Heart left ventricle (tissue), 16 donors: ENCODE measurements at regions not wholly inside any gene's neighbourhood (a gene's known extent, or its start where the extent isn't known, plus 50 kb on each side); places are given as distances from the start of the nearest gene placed in this dataset.

Experiments used
- ATAC-seq, 4 donors: fragments of 200-7000 bp; cut with Tn5 transposase; one replicate each; pipeline ENCODE4 v1.9.1; 2020 to 2022; ENCODE audit warnings: moderate library complexity in 4 of 4, mild to moderate bottlenecking in 3 of 4, moderate number of reproducible peaks in 1 of 4
- DNase-seq, 5 donors: peaks; one replicate each; pipeline ENCODE4 v3.0.0-alpha.2; 2020
- H3K27ac ChIP-seq, 12 donors: fragments of 200-600 bp; sonication (generic) in 4 of 12; one replicate each; pipeline versions ENCODE4 v1.5.0 to v1.8.0; 2016 to 2022; ENCODE audit warnings: mild to moderate bottlenecking in 2 of 12
- H3K27me3 ChIP-seq, 9 donors: fragments of 200-600 bp; sonication (generic) in 2 of 9; one replicate each; pipeline versions ENCODE4 v1.5.1 to v1.8.0; 2016 to 2022; ENCODE audit warnings: mild to moderate bottlenecking in 3 of 9
- H3K36me3 ChIP-seq, 9 donors: fragments of 200-600 bp; sonication (generic) in 2 of 9; one replicate each; pipeline versions ENCODE4 v1.5.0 to v1.8.0; 2018 to 2022; ENCODE audit warnings: mild to moderate bottlenecking in 2 of 9
- H3K4me1 ChIP-seq, 12 donors: fragments of 200-600 bp; sonication (generic) in 4 of 12; one replicate each; pipeline versions ENCODE4 v1.5.0 to v1.8.0; 2016 to 2022; ENCODE audit warnings: mild to moderate bottlenecking in 3 of 12
- H3K4me3 ChIP-seq, 12 donors: fragments of 200-600 bp; sonication (generic) in 4 of 12; one replicate each; pipeline versions ENCODE4 v1.5.0 to v1.8.0; 2017 to 2022; ENCODE audit warnings: mild to moderate bottlenecking in 9 of 12, moderate library complexity in 4 of 12
- H3K9me3 ChIP-seq, 12 donors: fragments of 200-600 bp; sonication (generic) in 4 of 12; one replicate each; pipeline versions ENCODE4 v1.5.0 to v1.8.0; 2016 to 2022; ENCODE audit warnings: mild to moderate bottlenecking in 1 of 12
- POLR2A ChIP-seq, 2 donors: fragments of 450-650 bp; IDR thresholded peaks; one replicate each; pipeline ENCODE4 v1.6.1; 2017; ENCODE audit warnings: antibody characterized with exemption in 2 of 2, mild to moderate bottlenecking in 2 of 2, moderate library complexity in 2 of 2
- WGBS, 4 donors: extraction: QIAGEN DNeasy Blood & Tissue Kit in 2 of 4; methylation state at CpG; one replicate each; pipeline versions ENCODE4 v1.1.5 to v1.1.7; 2013 to 2018; 5-methylcytosine and 5-hydroxymethylcytosine counted together
- intact Hi-C, 10 donors: fragments of 100-400 bp; cut with DNase I; formaldehyde crosslinking; loops; one replicate each; pipeline versions ENCODE4 v1.11.1 to v1.14.2; 2022
- TF ChIP-seq, protein P1 (sequence below), 12 donors: fragments of 200-600 bp; sonication (generic) in 4 of 12; IDR thresholded peaks; one replicate each; pipeline versions ENCODE4 v1.5.0 to v1.8.0; 2018 to 2022; ENCODE audit warnings: antibody characterized with exemption in 12 of 12, mild to moderate bottlenecking in 5 of 12
- donor health status: ischemic (EF 13 %, LVEDD 7.1; RV severe dilation, severe dysfunction).
- donor health status: healthy with polysubstance abuse.
- donor health status: DM: no; HTN: yes; CAD: no.
- donor health status: DM: no; HTN: no; CAD: no.
- donor health status: ischemic (EF 25% LVEDD 6.9; RV normal size, moderate dysfunction).
- donor health status: ischemic (EF 25% LVEDD 5.7; RV mildly dilated, moderate dysfunction).
- donor health status: healthy.
- donor health status: DM: yes; HTN: yes; CAD: no.
- donor health status: ischemic (EF 35%, LVEDD 5.7; RV mildly dilated, moderate dysfunction).
- donor health status: nonischemic (EF 11% LVEDD 7.7; RV severe dilation, severe dysfunction).
- donor health status: DM: yes; HTN: yes; CAD: no.
- donor health status: PGD.
- donor health status: ischemic (EF 29% LVEDD 5.4; RV normal size, mild dysfunction).
- donor health status: nonischemic (EF 23%, LVEDD 6.1; RV moderate dilation, normal function).

- H3K27ac ChIP-seq = peak overlapping the region in 9 of 12 donors; percentile 8 to 74 (median 34)
- H3K27me3 ChIP-seq = no peaks in the 10 kb centered on the region
- H3K36me3 ChIP-seq = no peaks in the 10 kb centered on the region
- no peaks in the 10 kb centered on the region for H3K9me3 ChIP-seq
- 75 to 79% (median 76%) methylated on average over 3 of the region's 3 CpGs for WGBS, 4 donors
- DNase-seq (peak in 2 of 5 donors; percentile 20 to 38), ATAC-seq (peak; percentile 50 to 89 (median 59))
- intact Hi-C loops = no loop called here
- H3K4me1 ChIP-seq = peaks cover 0 to 15% (median under 1%) of the 10 kb centered on the region in 12 donors
- no peak overlapping the region for H3K4me3 ChIP-seq
- TF ChIP-seq POLR2A (IDR thresholded peaks at IDR 0.05) = no peak
- TF ChIP-seq, protein P1, sequence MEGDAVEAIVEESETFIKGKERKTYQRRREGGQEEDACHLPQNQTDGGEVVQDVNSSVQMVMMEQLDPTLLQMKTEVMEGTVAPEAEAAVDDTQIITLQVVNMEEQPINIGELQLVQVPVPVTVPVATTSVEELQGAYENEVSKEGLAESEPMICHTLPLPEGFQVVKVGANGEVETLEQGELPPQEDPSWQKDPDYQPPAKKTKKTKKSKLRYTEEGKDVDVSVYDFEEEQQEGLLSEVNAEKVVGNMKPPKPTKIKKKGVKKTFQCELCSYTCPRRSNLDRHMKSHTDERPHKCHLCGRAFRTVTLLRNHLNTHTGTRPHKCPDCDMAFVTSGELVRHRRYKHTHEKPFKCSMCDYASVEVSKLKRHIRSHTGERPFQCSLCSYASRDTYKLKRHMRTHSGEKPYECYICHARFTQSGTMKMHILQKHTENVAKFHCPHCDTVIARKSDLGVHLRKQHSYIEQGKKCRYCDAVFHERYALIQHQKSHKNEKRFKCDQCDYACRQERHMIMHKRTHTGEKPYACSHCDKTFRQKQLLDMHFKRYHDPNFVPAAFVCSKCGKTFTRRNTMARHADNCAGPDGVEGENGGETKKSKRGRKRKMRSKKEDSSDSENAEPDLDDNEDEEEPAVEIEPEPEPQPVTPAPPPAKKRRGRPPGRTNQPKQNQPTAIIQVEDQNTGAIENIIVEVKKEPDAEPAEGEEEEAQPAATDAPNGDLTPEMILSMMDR (IDR thresholded peaks at IDR 0.05) = no peak
These were observed 174.1 kb upstream of the EEA1 start for GRCh38 chr12:93103154-93103553.

DNA sequence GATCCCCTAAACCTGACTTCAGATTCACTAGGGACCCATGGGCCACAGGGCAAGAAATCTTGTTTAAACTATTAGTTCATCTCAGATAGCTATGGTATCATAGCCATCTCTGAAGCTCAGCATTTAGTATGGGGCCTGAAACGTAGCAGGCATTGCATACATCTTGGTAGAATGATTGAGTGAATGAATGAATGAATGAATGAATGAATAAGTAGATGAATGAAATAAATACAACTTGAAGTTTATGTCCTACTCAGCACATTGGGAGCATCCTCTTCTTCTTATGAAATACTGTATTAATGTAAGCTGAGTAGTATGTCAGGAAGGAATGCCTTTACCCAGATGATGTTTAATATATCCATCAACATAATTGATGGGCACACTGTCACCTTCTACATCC is 175.4 kb upstream of the EEA1 start:
- ATAC-seq = no peak
- 92 to 100% (median 96%) methylated on average over 1 of the region's 1 CpG for WGBS, 4 donors
- H3K9me3 ChIP-seq = no peaks in the 10 kb centered on the region
- no peaks in the 10 kb centered on the region for H3K36me3 ChIP-seq
- H3K4me3 ChIP-seq = no peak overlapping the region
- DNase-seq = no peak
- H3K27me3 ChIP-seq = no peaks in the 10 kb centered on the region
- intact Hi-C loops = no loop called here
- TF ChIP-seq, protein P1 (IDR thresholded peaks at IDR 0.05) = no peak
- TF ChIP-seq POLR2A (IDR thresholded peaks at IDR 0.05) = no peak
- H3K4me1 ChIP-seq = peaks cover 0 to 25% (median 11%) of the 10 kb centered on the region in 12 donors
- H3K27ac ChIP-seq = no peak overlapping the region

DNA sequence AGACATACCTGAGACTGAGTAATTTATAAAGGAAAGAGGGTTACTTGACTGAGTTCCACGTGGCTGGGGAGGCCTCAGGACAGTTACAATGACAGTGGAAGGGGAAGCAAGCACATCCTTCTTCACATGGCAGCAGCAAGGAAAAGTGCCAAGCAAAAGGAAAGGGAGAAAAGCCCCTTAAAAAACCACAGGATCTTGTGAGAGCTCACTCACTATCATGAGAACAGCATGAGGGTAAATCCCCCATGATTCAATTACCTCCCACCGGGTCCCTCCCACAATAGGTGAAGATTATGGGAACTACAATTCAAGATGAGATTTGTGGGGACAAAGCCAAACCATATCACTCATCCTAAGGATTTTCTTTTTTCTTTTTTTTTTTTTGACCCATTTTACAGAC is 177.8 kb upstream of the EEA1 start:
- H3K36me3 ChIP-seq = no peaks in the 10 kb centered on the region
- DNase-seq = no peak
- H3K4me1 ChIP-seq = peaks cover 0 to 35% (median 17%) of the 10 kb centered on the region in 12 donors
- TF ChIP-seq POLR2A (IDR thresholded peaks at IDR 0.05) = no peak
- TF ChIP-seq, protein P1 (IDR thresholded peaks at IDR 0.05) = no peak
- no peaks in the 10 kb centered on the region for H3K9me3 ChIP-seq
- H3K27me3 ChIP-seq = no peaks in the 10 kb centered on the region
- no peak overlapping the region for H3K27ac ChIP-seq
- H3K4me3 ChIP-seq = no peak overlapping the region
- intact Hi-C loops = loop anchor here in 2 of 10 donors (5.0 kb wide), 1 partner anchor 45 kb away; no protein-coding TSS in a partner anchor
- 76 to 83% (median 78%) methylated on average over 2 of the region's 2 CpGs for WGBS, 4 donors
- ATAC-seq = no peak

DNA sequence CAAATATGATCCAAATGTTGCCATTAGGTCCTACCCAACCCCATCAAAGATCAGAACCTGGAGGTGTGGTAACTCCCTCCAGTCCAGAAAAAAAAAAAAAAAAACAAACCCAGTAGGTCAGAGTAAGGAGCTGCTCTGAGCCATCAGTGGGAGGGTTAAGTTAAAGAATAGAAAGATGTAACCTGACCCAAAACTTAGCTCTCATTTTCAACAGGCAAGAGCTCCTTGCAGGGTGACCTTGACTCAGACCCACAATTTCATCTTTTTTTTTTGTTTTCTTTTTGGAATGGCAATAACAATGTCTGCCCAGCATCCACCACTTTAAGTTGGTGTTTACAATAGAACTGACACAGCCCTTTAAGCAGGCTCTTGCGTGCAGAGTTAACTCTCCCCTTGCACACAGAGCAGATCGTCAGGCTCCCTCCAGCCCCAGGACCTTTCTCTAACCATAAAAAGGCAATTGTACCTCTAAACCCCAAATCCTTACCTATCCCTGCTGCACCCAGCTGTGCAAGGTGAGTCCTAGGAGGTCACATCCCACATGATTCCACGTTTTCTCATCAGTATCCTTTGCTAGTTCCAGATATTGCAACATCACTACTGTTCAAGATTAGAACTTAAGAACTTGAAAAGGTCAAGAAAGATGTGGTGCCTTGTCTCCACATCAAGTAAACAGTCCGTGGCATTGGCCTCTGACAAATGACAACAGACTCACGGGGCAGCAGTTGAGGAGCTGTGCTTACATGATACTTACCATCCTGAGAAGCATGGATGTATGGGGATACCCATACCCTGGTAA is 178.6 kb upstream of the EEA1 start:
- Histone ChIP-seq H3K27ac (no peak overlapping the region), H3K27me3 (no peaks in the 10 kb centered on the region), H3K36me3 (no peaks in the 10 kb centered on the region), H3K9me3 (peaks cover 0 to 4% (median 0%) of the 10 kb centered on the region in 12 donors), H3K4me1 (peaks cover 0 to 41% (median 19%) of the 10 kb centered on the region in 12 donors), H3K4me3 (no peak overlapping the region)
- TF ChIP-seq POLR2A (IDR thresholded peaks at IDR 0.05) = no peak
- TF ChIP-seq, protein P1 (IDR thresholded peaks at IDR 0.05) = no peak
- intact Hi-C loops = loop anchor here in 2 of 10 donors (5.0 kb wide), 1 partner anchor 45 kb away; no protein-coding TSS in a partner anchor
- DNase-seq (no peak), ATAC-seq (no peak)
- 88 to 92% (median 89%) methylated on average over 5 of the region's 5 CpGs for WGBS, 4 donors
